H1 (cell line): ENCODE measurements at regions not wholly inside any gene's neighbourhood (a gene's known extent, or its start where the extent isn't known, plus 50 kb on each side); places are given as distances from the start of the nearest gene placed in this dataset.

Experiments
- CTCF ChIA-PET: fragments of 300-600 bp; sonication (Branson Sonifier 250); formaldehyde crosslinking; loops from one replicate; lab custom pipeline; 2021; ENCODE audit not compliant: partially characterized antibody; lab: Charles Lee
- POLR2A ChIA-PET: fragments of 300-600 bp; sonication (Branson Sonifier 250); formaldehyde crosslinking; loops from one replicate; lab custom pipeline; 2021; ENCODE audit warnings: inconsistent platforms; ENCODE audit not compliant: partially characterized antibody; lab: Charles Lee
- DNase-seq, 2 experiments: peaks; one replicate each; pipeline versions ENCODE4 v3.0.0 to v3.0.0-alpha.2; 2010 to 2022; ENCODE audit warnings: low spot score in 2 of 2, low read depth in 1 of 2, mixed read lengths in 1 of 2
- FAIRE-seq: peaks from 2 replicates; lab custom pipeline; 2011; peaks lifted over from hg19 to GRCh38; lab: Jason Lieb, UNC
- H2AFZ ChIP-seq: 2 replicates; pipeline ENCODE4 v1.8.1; 2012; ENCODE audit warnings: low read length, inconsistent platforms
- H2AK5ac ChIP-seq: 2 replicates; pipeline ENCODE4 v1.6.1; 2013; ENCODE audit warnings: low read depth, low read length
- H2BK120ac ChIP-seq: replicated peaks from 2 replicates; pipeline ENCODE3; 2013; ENCODE audit warnings: low read depth, low read length, inconsistent platforms
- H2BK12ac ChIP-seq: 2 replicates; pipeline ENCODE4 v1.6.1; 2013; ENCODE audit warnings: low read depth, low read length
- H2BK15ac ChIP-seq: 2 replicates; pipeline ENCODE4 v1.6.1; 2013; ENCODE audit warnings: low read length
- H2BK20ac ChIP-seq: 2 replicates; pipeline ENCODE4 v1.6.1; 2013; ENCODE audit warnings: low read length
- H2BK5ac ChIP-seq: 2 replicates; pipeline ENCODE4 v1.6.1; 2013; ENCODE audit warnings: low read depth, low read length
- H3K14ac ChIP-seq: 2 replicates; pipeline ENCODE4 v1.6.1; 2013; ENCODE audit warnings: inconsistent platforms; ENCODE audit not compliant: insufficient read length
- H3K18ac ChIP-seq: 2 replicates; pipeline ENCODE4 v1.6.1; 2013; ENCODE audit warnings: low read length; ENCODE audit errors: extremely low read depth
- H3K23ac ChIP-seq: 2 replicates; pipeline ENCODE4 v1.6.1; 2013; ENCODE audit warnings: inconsistent platforms; ENCODE audit not compliant: insufficient read length
- H3K23me2 ChIP-seq: 2 replicates; pipeline ENCODE4 v1.6.1; 2013; ENCODE audit warnings: low read depth, low read length
- H3K27ac ChIP-seq: 2 replicates; pipeline ENCODE4 v1.6.1; 2011; ENCODE audit warnings: low read depth, low read length, inconsistent platforms
- H3K27me3 ChIP-seq, 4 experiments: replicated peaks in 1 of 4; 1 replicate in 1 of 4; 2 replicates in 3 of 4; pipeline versions ENCODE4 v1.6.1 to v1.8.1; 2011 to 2013; ENCODE audit warnings: low read length in 3 of 4, mild to moderate bottlenecking in 3 of 4, inconsistent platforms in 2 of 4, mixed read lengths in 2 of 4, moderate library complexity in 1 of 4; ENCODE audit not compliant: control insufficient read depth in 3 of 4, insufficient read depth in 3 of 4; ENCODE audit errors: extremely low read depth in 1 of 4
- H3K36me3 ChIP-seq, 4 experiments: 2 replicates each; pipeline versions ENCODE4 v1.6.1 to v1.8.1; 2011 to 2013; ENCODE audit warnings: mild to moderate bottlenecking in 4 of 4, low read length in 3 of 4, moderate library complexity in 2 of 4, control low read depth in 1 of 4, inconsistent platforms in 1 of 4; ENCODE audit not compliant: insufficient read depth in 4 of 4, control insufficient read depth in 2 of 4
- H3K4ac ChIP-seq: replicated peaks from 2 replicates; pipeline ENCODE3; 2013; ENCODE audit warnings: low read length, low read depth, mixed read lengths, inconsistent platforms; ENCODE audit not compliant: insufficient read length
- H3K4me1 ChIP-seq, 4 experiments: replicated peaks in 1 of 4; 1 replicate in 1 of 4; 2 replicates in 3 of 4; pipeline versions ENCODE4 v1.6.1 to v1.8.1; 2011 to 2013; ENCODE audit warnings: low read length in 3 of 4, inconsistent platforms in 2 of 4, mixed read lengths in 1 of 4; ENCODE audit not compliant: insufficient read depth in 4 of 4, control insufficient read depth in 3 of 4
- H3K4me2 ChIP-seq, 2 experiments: 2 replicates each; pipeline versions ENCODE4 v1.6.1 to v1.8.1; 2011 to 2013; ENCODE audit warnings: low read depth in 2 of 2, low read length in 2 of 2, control low read depth in 1 of 2, inconsistent platforms in 1 of 2, mild to moderate bottlenecking in 1 of 2; ENCODE audit not compliant: insufficient read depth in 1 of 2
- H3K4me3 ChIP-seq, 4 experiments: fragments of 200-600, 300-600 bp in 1 of 4; sonication (generic), shearing (Covaris generic), sonication (Bioruptor Twin) in 1 of 4; 2 replicates each; pipeline versions ENCODE4 v1.5.1 to v1.8.1; 2011 to 2016; ENCODE audit warnings: low read length in 4 of 4, low read depth in 3 of 4, control low read depth in 2 of 4, inconsistent platforms in 2 of 4, mild to moderate bottlenecking in 2 of 4, mixed read lengths in 1 of 4, moderate library complexity in 1 of 4; ENCODE audit not compliant: insufficient read depth in 2 of 4; ENCODE audit errors: extremely low read depth in 1 of 4
- H3K56ac ChIP-seq: replicated peaks from 2 replicates; pipeline ENCODE3; 2013; ENCODE audit warnings: low read depth, mild to moderate bottlenecking, mixed read lengths, low read length, inconsistent platforms; ENCODE audit not compliant: insufficient read length
- H3K79me1 ChIP-seq: 2 replicates; pipeline ENCODE4 v1.6.1; 2013; ENCODE audit warnings: low read depth, low read length, control low read depth
- H3K79me2 ChIP-seq, 2 experiments: 2 replicates each; pipeline versions ENCODE4 v1.6.1 to v1.8.1; 2012 to 2013; ENCODE audit warnings: low read length in 2 of 2, mild to moderate bottlenecking in 2 of 2, inconsistent platforms in 1 of 2; ENCODE audit not compliant: insufficient read depth in 2 of 2, control insufficient read depth in 1 of 2
- H3K9ac ChIP-seq, 4 experiments: replicated peaks in 1 of 4; 1 replicate in 1 of 4; 2 replicates in 3 of 4; pipeline versions ENCODE4 v1.6.1 to v1.8.1; 2011 to 2013; ENCODE audit warnings: low read depth in 3 of 4, low read length in 3 of 4, control low read depth in 2 of 4, mild to moderate bottlenecking in 2 of 4, moderate library complexity in 2 of 4, inconsistent platforms in 1 of 4; ENCODE audit errors: extremely low read depth in 1 of 4
- H3K9me3 ChIP-seq, 2 experiments: 2 replicates each; pipeline versions ENCODE4 v1.6.1 to v1.8.1; 2012 to 2013; ENCODE audit warnings: mild to moderate bottlenecking in 2 of 2, moderate library complexity in 2 of 2, control low read depth in 1 of 2, inconsistent platforms in 1 of 2, low read depth in 1 of 2, low read length in 1 of 2, mixed read lengths in 1 of 2; ENCODE audit not compliant: insufficient read depth in 2 of 2
- H4K20me1 ChIP-seq, 2 experiments: replicated peaks in 1 of 2; 2 replicates each; pipeline versions ENCODE3 to v1.8.1; 2011 to 2013; ENCODE audit warnings: inconsistent platforms in 2 of 2, low read length in 2 of 2, mild to moderate bottlenecking in 1 of 2; ENCODE audit not compliant: insufficient read depth in 2 of 2, control insufficient read depth in 1 of 2
- H4K5ac ChIP-seq: 2 replicates; pipeline ENCODE4 v1.6.1; 2013; ENCODE audit warnings: low read length, low read depth, mixed read lengths, inconsistent platforms; ENCODE audit not compliant: insufficient read length
- H4K8ac ChIP-seq: 2 replicates; pipeline ENCODE4 v1.8.0; 2013; ENCODE audit warnings: mild to moderate bottlenecking, moderate library complexity, low read length, inconsistent platforms; ENCODE audit not compliant: insufficient read depth; ENCODE audit errors: extremely low read depth
- H4K91ac ChIP-seq: replicated peaks from 2 replicates; pipeline ENCODE3; 2013; ENCODE audit warnings: low read length, mixed read lengths, inconsistent platforms; ENCODE audit not compliant: insufficient read length
- CREB1 ChIP-seq: IDR thresholded peaks from 2 replicates; pipeline ENCODE4 v1.6.1; 2012; ENCODE audit warnings: inconsistent platforms
- EZH2 ChIP-seq: fragments of 200-600 bp; sonication (generic); IDR thresholded peaks from 2 replicates; pipeline ENCODE4 v1.7.1; 2012; ENCODE audit warnings: low read depth, mild to moderate bottlenecking, moderate library complexity, low read length, inconsistent platforms; ENCODE audit not compliant: severe bottlenecking
- MAX ChIP-seq: IDR thresholded peaks from 2 replicates; pipeline ENCODE4 v1.6.1; 2012; ENCODE audit warnings: inconsistent platforms
- PHF8 ChIP-seq: fragments of 200-600 bp; sonication (generic); conservative IDR thresholded peaks from 2 replicates; pipeline ENCODE4 v1.7.1; 2012; ENCODE audit warnings: low read depth, mild to moderate bottlenecking, inconsistent platforms, low read length, moderate library complexity
- WGBS, 2 experiments: shearing (Covaris generic) in 1 of 2; methylation state at CpG; one replicate each; pipeline versions ENCODE4 v1.1.6 to v1.1.7; 2013 to 2015; ENCODE audit warnings: low lambda C conversion rate in 2 of 2, mixed read lengths in 2 of 2, inconsistent platforms in 1 of 2, low coverage in 1 of 2, missing lambda C conversion rate in 1 of 2; ENCODE audit not compliant: insufficient replicate concordance in 2 of 2, insufficient coverage in 1 of 2, insufficient read length in 1 of 2; ENCODE audit errors: extremely low coverage in 1 of 2, missing lambda C conversion rate in 1 of 2; 5-methylcytosine and 5-hydroxymethylcytosine counted together

DNA sequence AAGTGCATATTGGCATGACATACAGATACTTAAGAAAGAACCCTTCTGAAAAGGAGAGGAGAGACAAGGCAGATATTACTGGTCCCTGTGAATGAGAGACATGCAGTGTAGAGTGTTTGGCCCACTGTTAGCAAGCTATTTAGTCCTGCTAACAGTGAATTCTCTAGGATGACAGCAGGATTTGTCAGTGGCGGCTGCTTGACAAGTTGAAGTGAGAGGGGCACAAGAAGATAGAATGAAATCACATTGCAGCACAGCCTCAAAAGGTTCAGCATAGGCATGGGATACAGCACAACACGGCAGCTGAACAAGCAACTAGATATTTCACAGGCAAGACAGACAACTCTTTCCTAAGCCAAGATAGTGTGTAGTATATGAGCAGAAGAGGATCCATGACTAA lies 407.9 kb downstream of the PLA2G4A start:
- H2BK15ac ChIP-seq, result no peak overlapping the region
- no peak overlapping the region for H3K4ac ChIP-seq
- H2AFZ ChIP-seq, result no peak overlapping the region
- no peaks in the 10 kb centered on the region for H3K27me3 ChIP-seq
- 92% methylated on average over 2 of the region's 2 CpGs; no CpG with 5 or more reads in 1 of the 2 experiments for WGBS, 2 experiments
- H3K23ac ChIP-seq, result no peak overlapping the region
- H4K91ac ChIP-seq, result no peak overlapping the region
- H4K5ac ChIP-seq, result no peak overlapping the region
- H2BK120ac ChIP-seq, result no peak overlapping the region
- no peaks in the 10 kb centered on the region for H3K79me1 ChIP-seq
- no peak overlapping the region for H4K8ac ChIP-seq
- H3K9me3 ChIP-seq, result no peaks in the 10 kb centered on the region
- H3K4me1 ChIP-seq, result no peaks in the 10 kb centered on the region
- H2BK12ac ChIP-seq, result no peak overlapping the region
- ChIA-PET POLR2A (no interaction called here), CTCF (interaction anchor here (0.6 to 0.7 kb wide), 2 partner anchors 45 to 683 kb away, joined by 3 read pairs; no protein-coding TSS in a partner anchor)
- no peak for DNase-seq
- no peak overlapping the region for H3K56ac ChIP-seq
- H3K23me2 ChIP-seq, result no peaks in the 10 kb centered on the region; the same call in 1 of the 2 replicates
- no peak for FAIRE-seq
- no peaks in the 10 kb centered on the region for H4K20me1 ChIP-seq
- H3K79me2 ChIP-seq, result no peaks in the 10 kb centered on the region
- no peak overlapping the region for H3K4me2 ChIP-seq
- H3K36me3 ChIP-seq, result no peaks in the 10 kb centered on the region
- no peak for TF ChIP-seq EZH2
- no peak for TF ChIP-seq CREB1
- no peak for TF ChIP-seq PHF8
- TF ChIP-seq MAX, result no peak
- no peak overlapping the region for H3K9ac ChIP-seq
- H2AK5ac ChIP-seq, result no peak overlapping the region
- no peak overlapping the region for H2BK5ac ChIP-seq
- no peak overlapping the region for H3K4me3 ChIP-seq
- H3K18ac ChIP-seq, result no peak overlapping the region
- no peak overlapping the region for H3K27ac ChIP-seq
- no peak overlapping the region for H2BK20ac ChIP-seq
- no peak overlapping the region for H3K14ac ChIP-seq
